Smooth muscle cell (in vitro differentiated cells): ENCODE measurements at regions not wholly inside any gene's neighbourhood (a gene's known extent, or its start where the extent isn't known, plus 50 kb on each side); places are given as distances from the start of the nearest gene placed in this dataset.

Source experiments
- DNase-seq: peaks from one replicate; lab custom pipeline; 2025; ENCODE audit not compliant: unreplicated experiment; lab: John Stamatoyannopoulos, UW
- H2AFZ ChIP-seq: fragments of 200-600 bp; sonication (generic); 2 replicates; pipeline ENCODE4 v1.6.0; 2016; ENCODE audit warnings: antibody characterized with exemption, low read depth, mild to moderate bottlenecking
- H3F3A ChIP-seq: fragments of 200-600 bp; sonication (generic); 2 replicates; pipeline ENCODE4 v1.6.0; 2017; ENCODE audit warnings: antibody characterized with exemption, low read depth
- H3K27ac ChIP-seq: fragments of 200-600 bp; sonication (generic); 2 replicates; pipeline ENCODE4 v1.5.1; 2016; ENCODE audit warnings: low read depth, mild to moderate bottlenecking
- H3K27me3 ChIP-seq: fragments of 200-600 bp; sonication (generic); 2 replicates; pipeline ENCODE4 v1.6.1; 2016; ENCODE audit warnings: low read depth, mild to moderate bottlenecking
- H3K36me3 ChIP-seq: fragments of 200-600 bp; sonication (generic); 2 replicates; pipeline ENCODE4 v1.5.1; 2016; ENCODE audit warnings: low read depth
- H3K4me1 ChIP-seq: fragments of 200-600 bp; sonication (generic); 2 replicates; pipeline ENCODE4 v1.5.1; 2016; ENCODE audit warnings: low read depth
- H3K4me2 ChIP-seq: fragments of 200-600 bp; sonication (generic); 2 replicates; pipeline ENCODE4 v1.6.0; 2016; ENCODE audit warnings: mild to moderate bottlenecking
- H3K4me3 ChIP-seq: fragments of 200-600 bp; sonication (generic); 2 replicates; pipeline ENCODE4 v1.5.1; 2016; ENCODE audit warnings: mild to moderate bottlenecking
- H3K79me2 ChIP-seq: fragments of 200-600 bp; sonication (generic); 2 replicates; pipeline ENCODE4 v1.6.0; 2016; ENCODE audit warnings: low read depth, mild to moderate bottlenecking
- H3K9ac ChIP-seq: fragments of 200-600 bp; sonication (generic); 2 replicates; pipeline ENCODE4 v1.6.0; 2016; ENCODE audit warnings: low read depth
- H3K9me3 ChIP-seq: fragments of 200-600 bp; sonication (generic); replicated peaks from 2 replicates; pipeline ENCODE4 v1.5.1; 2016; ENCODE audit warnings: low read depth
- H4K20me1 ChIP-seq: fragments of 200-600 bp; sonication (generic); 2 replicates; pipeline ENCODE4 v1.6.0; 2016; ENCODE audit warnings: low read depth
- CTCF ChIP-seq: fragments of 200-600 bp; sonication (generic); IDR thresholded peaks from 2 replicates; pipeline ENCODE4 v1.5.1; 2017; ENCODE audit warnings: borderline replicate concordance, mild to moderate bottlenecking, antibody characterized with exemption; ENCODE audit not compliant: insufficient read depth, poor library complexity, severe bottlenecking
- WGBS: methylation state at CpG from one replicate; pipeline ENCODE4 v1.1.7; 2016; ENCODE audit warnings: low lambda C conversion rate; 5-methylcytosine and 5-hydroxymethylcytosine counted together

- DNase-seq, result no peak
- no peaks in the 10 kb centered on the region for H3K36me3 ChIP-seq
- H3K9ac ChIP-seq, result no peak overlapping the region
- H3K4me2 ChIP-seq, result no peak overlapping the region
- no peaks in the 10 kb centered on the region for H3K9me3 ChIP-seq
- no peaks in the 10 kb centered on the region for H4K20me1 ChIP-seq
- no peak for TF ChIP-seq CTCF
- H3K4me1 ChIP-seq, result peaks cover 7% of the 10 kb centered on the region
- no peak overlapping the region for H3K27ac ChIP-seq
- 43% methylated on average over 1 of the region's 1 CpG for WGBS
- H3K4me3 ChIP-seq, result no peak overlapping the region
- H3K79me2 ChIP-seq, result no peaks in the 10 kb centered on the region
- H3K27me3 ChIP-seq, result no peaks in the 10 kb centered on the region
- peaks cover 10% of the 10 kb centered on the region for H3F3A ChIP-seq
- H2AFZ ChIP-seq, result no peak overlapping the region
Observed at GRCh38 chr15:36465304-36465703, 114.1 kb upstream of the CDIN1 start.

GRCh38 chr15:36468746-36469145, 110.7 kb upstream of the CDIN1 start:
- Histone ChIP-seq H3K9ac (peak overlapping the region; percentile 45), H4K20me1 (no peaks in the 10 kb centered on the region), H3K79me2 (no peaks in the 10 kb centered on the region), H3K27ac (peak overlapping the region; percentile 82), H3K9me3 (no peaks in the 10 kb centered on the region), H3K4me3 (no peak overlapping the region), H3K27me3 (no peaks in the 10 kb centered on the region), H3K4me2 (peak overlapping the region; percentile 74), H3F3A (peaks cover 10% of the 10 kb centered on the region), H2AFZ (no peak overlapping the region), H3K36me3 (no peaks in the 10 kb centered on the region), H3K4me1 (peaks cover 8% of the 10 kb centered on the region)
- WGBS, result 13% methylated on average over 5 of the region's 5 CpGs
- no peak for TF ChIP-seq CTCF
- DNase-seq, result no peak

- WGBS, result 21% methylated on average over 7 of the region's 7 CpGs
- Histone ChIP-seq H3K27ac (peak overlapping the region; percentile 82), H3K36me3 (no peaks in the 10 kb centered on the region)
Observed at GRCh38 chr15:36469311-36469966, 110.0 kb upstream of the CDIN1 start.

More at GRCh38 chr15:36469311-36469966, 110.0 kb upstream of the CDIN1 start:
- peaks cover 10% of the 10 kb centered on the region for H3F3A ChIP-seq
- H3K4me3 ChIP-seq, result peak overlapping the region; percentile 8
- DNase-seq, result no peak
- H3K4me1 ChIP-seq, result peaks cover 8% of the 10 kb centered on the region
- H3K9me3 ChIP-seq, result no peaks in the 10 kb centered on the region
- H3K79me2 ChIP-seq, result no peaks in the 10 kb centered on the region
- H3K9ac ChIP-seq, result peak overlapping the region; percentile 45
- H2AFZ ChIP-seq, result no peak overlapping the region
- H3K4me2 ChIP-seq, result peak overlapping the region; percentile 74
- H3K27me3 ChIP-seq, result no peaks in the 10 kb centered on the region
- no peaks in the 10 kb centered on the region for H4K20me1 ChIP-seq
- TF ChIP-seq CTCF, result no peak
